Bronchial epithelial cell (primary cell): ENCODE measurements at regions not wholly inside any gene's neighbourhood (a gene's known extent, or its start where the extent isn't known, plus 50 kb on each side); places are given as distances from the start of the nearest gene placed in this dataset.

Experiments used
- DNase-seq: peaks from one replicate; pipeline ENCODE4 v3.0.0-alpha.2; 2010; ENCODE audit warnings: low read depth
- FAIRE-seq: peaks from 2 replicates; lab custom pipeline; 2011; peaks lifted over from hg19 to GRCh38; lab: Jason Lieb, UNC
- H3K27me3 ChIP-seq: 2 replicates; pipeline ENCODE4 v1.5.1; 2011; ENCODE audit warnings: low read length; ENCODE audit not compliant: control insufficient read depth, insufficient read depth
- H3K36me3 ChIP-seq: 2 replicates; pipeline ENCODE4 v1.5.1; 2011; ENCODE audit warnings: low read length; ENCODE audit not compliant: control insufficient read depth, insufficient read depth
- H3K4me3 ChIP-seq: 2 replicates; pipeline ENCODE4 v1.5.1; 2011; ENCODE audit warnings: mild to moderate bottlenecking, low read depth, low read length, control low read depth
- TF ChIP-seq, protein P1 (sequence below): IDR thresholded peaks from 2 replicates; pipeline ENCODE4 v1.5.1; 2011; ENCODE audit warnings: mild to moderate bottlenecking, moderate library complexity, low read length, control low read depth, inconsistent platforms; ENCODE audit not compliant: insufficient read depth, severe bottlenecking

DNA sequence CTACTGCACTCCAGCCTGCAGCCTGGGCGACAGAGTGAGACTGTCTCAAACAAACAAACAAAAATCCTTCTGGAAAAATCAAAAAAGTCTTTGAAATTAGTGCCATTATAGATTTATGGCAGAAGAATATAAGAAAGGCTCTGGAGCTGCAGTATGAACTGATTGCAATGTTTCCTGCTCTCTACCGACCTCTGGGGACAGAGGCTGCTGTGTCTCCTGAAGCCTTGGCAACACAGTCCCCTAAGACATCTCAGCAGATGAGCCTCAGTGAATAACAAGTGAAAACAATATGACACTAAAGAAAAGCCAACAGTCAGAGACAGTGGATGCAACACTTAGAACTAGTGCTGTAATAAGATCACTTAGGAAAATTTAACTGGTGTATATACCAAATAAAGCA is 494.9 kb upstream of the LRATD1 start:
- H3K27me3 ChIP-seq: no peaks in the 10 kb centered on the region
- no peak overlapping the region for H3K4me3 ChIP-seq
- H3K36me3 ChIP-seq: no peaks in the 10 kb centered on the region
- peak; percentile 22 for DNase-seq
- TF ChIP-seq, protein P1, sequence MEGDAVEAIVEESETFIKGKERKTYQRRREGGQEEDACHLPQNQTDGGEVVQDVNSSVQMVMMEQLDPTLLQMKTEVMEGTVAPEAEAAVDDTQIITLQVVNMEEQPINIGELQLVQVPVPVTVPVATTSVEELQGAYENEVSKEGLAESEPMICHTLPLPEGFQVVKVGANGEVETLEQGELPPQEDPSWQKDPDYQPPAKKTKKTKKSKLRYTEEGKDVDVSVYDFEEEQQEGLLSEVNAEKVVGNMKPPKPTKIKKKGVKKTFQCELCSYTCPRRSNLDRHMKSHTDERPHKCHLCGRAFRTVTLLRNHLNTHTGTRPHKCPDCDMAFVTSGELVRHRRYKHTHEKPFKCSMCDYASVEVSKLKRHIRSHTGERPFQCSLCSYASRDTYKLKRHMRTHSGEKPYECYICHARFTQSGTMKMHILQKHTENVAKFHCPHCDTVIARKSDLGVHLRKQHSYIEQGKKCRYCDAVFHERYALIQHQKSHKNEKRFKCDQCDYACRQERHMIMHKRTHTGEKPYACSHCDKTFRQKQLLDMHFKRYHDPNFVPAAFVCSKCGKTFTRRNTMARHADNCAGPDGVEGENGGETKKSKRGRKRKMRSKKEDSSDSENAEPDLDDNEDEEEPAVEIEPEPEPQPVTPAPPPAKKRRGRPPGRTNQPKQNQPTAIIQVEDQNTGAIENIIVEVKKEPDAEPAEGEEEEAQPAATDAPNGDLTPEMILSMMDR: peak; percentile 50
- no peak for FAIRE-seq

DNA sequence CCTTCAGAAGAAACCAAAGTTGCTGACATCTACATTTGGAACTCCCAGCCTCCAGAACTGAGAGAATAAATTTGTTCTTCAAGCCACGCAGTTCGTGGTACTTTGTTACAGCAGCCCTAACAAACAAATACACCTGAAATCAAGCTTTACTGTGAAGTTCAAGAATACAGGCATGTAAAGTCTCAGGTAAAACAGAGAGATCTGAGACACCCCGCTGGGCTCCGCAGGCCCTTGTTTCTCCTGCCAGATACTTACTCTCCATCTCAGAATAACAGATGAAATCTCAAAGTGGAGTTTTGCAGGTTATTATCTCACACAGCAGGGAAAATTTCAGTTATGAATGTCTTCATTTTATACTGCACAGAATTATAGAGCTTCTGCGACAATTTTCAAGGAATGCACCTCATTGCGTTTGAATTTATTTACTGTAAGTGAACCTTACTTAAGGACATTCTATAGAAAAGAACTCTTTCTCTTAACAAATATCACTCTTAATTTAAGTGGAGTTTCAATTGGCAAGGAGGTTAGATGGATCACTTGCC is 492.4 kb upstream of the LRATD1 start:
- no peak overlapping the region for H3K4me3 ChIP-seq
- H3K36me3 ChIP-seq: no peaks in the 10 kb centered on the region
- TF ChIP-seq, protein P1: no peak
- FAIRE-seq (no peak), DNase-seq (no peak)
- no peaks in the 10 kb centered on the region for H3K27me3 ChIP-seq

DNA sequence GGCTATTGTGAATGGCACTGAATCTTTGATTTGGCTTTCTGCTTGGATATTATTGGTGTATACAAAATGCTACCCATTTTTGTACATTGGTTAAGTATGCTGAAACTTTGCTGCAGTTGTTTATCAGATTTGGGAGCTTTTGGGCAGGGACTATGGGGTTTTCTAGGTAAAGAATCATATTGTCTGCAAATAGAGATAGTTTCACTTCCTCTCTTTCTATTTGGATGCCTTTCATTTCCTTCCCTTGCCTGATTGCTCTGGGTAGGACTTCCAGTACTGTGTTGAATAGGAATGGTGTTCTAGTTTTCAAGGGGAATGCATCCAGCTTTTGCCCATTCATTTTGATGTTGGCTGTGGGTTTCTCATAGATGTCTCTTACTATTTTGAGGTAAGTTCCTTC is 489.1 kb upstream of the LRATD1 start:
- TF ChIP-seq, protein P1: no peak
- FAIRE-seq: no peak
- no peak overlapping the region for H3K4me3 ChIP-seq
- DNase-seq: no peak
- H3K27me3 ChIP-seq: no peaks in the 10 kb centered on the region
- H3K36me3 ChIP-seq: no peaks in the 10 kb centered on the region

DNA sequence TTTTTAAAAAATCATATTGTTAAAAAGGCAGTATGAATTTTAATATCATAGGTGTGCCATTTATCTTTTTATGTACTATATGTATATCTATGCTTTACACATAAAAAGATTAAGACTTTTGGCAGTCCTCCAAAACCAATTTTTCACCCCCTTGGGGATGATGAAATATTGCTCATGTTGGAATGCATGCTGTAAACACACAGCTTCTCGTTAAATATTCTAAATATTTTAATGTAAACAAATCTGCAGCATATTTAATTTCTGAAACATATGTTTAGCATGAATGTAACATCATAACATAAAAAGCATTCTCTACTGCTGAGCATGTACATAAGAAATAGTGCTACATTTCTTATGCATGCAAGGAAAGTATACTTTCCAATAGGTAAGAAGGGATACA is 484.3 kb upstream of the LRATD1 start:
- Histone ChIP-seq H3K27me3 (no peaks in the 10 kb centered on the region), H3K4me3 (no peak overlapping the region), H3K36me3 (no peaks in the 10 kb centered on the region)
- FAIRE-seq (no peak), DNase-seq (peak; percentile 38)
- TF ChIP-seq, protein P1: no peak

DNA sequence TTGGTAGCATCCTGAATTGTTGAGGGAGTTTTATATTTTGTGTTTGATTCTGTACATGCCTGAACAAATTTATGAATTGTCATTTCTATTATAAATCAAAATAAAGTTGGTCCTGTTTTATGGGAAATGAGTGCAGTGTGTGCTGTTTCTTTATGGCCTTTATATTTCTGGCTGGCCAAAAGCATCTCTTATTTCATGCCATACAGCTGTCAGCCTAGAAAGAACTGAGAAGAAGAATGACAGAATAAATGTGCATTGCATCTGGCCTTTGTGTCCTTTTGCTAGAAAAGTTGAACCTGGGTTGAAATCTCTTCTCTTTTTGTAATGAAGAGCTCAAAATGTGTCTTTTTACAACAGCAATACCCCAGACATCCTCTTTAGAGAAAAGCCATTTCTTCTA is 474.7 kb upstream of the LRATD1 start:
- no peak overlapping the region for H3K4me3 ChIP-seq
- H3K36me3 ChIP-seq: no peaks in the 10 kb centered on the region
- DNase-seq (no peak), FAIRE-seq (no peak)
- H3K27me3 ChIP-seq: no peaks in the 10 kb centered on the region
- TF ChIP-seq, protein P1: no peak

DNA sequence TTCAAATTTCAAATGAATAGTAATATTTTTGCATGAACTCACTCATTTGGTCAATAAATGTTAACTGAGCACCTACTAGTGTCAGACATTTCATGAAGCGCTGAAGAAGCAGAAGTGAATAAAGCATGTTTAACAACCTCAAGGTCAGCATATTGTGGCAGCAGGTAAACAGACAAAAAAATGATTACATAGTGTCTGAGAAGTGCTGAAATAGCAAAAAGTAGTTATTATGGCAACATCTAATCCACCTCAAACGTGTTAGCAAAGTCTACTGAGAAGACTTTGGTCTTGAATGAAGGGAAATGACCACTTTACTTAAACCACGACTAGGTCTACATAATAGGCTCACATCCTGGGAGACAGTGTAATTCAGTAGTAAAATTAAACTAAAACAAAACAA is 452.2 kb upstream of the LRATD1 start:
- DNase-seq: no peak
- TF ChIP-seq, protein P1: no peak
- Histone ChIP-seq H3K36me3 (no peaks in the 10 kb centered on the region), H3K27me3 (no peaks in the 10 kb centered on the region), H3K4me3 (no peak overlapping the region)
- no peak for FAIRE-seq
